SK-N-SH treated with all-trans-retinoic acid at 6 μM for 48 hours (cell line): ENCODE measurements at regions not wholly inside any gene's neighbourhood (a gene's known extent, or its start where the extent isn't known, plus 50 kb on each side); places are given as distances from the start of the nearest gene placed in this dataset.

Experiments
- ATAC-seq: fragments of 200-7000 bp; cut with Tn5 transposase; 3 replicates; pipeline ENCODE4 v1.9.1; 2020; ENCODE audit warnings: mild to moderate bottlenecking, moderate library complexity
- ARNTL ChIP-seq: fragments of 450-650 bp; formaldehyde crosslinking; IDR thresholded peaks from 2 replicates; pipeline ENCODE4 v1.5.0; 2020; ENCODE audit warnings: low read depth, mild to moderate bottlenecking, moderate library complexity, borderline replicate concordance
- BACH2 ChIP-seq: fragments of 250-450 bp; sonication (Bioruptor Pico); IDR thresholded peaks from 2 replicates; pipeline ENCODE4 v1.9.0; 2021; ENCODE audit warnings: mild to moderate bottlenecking, borderline replicate concordance
- CREB5 ChIP-seq: fragments of 250-450 bp; sonication (Bioruptor Pico); IDR thresholded peaks from 2 replicates; pipeline ENCODE4 v1.5.1; 2020; ENCODE audit warnings: low read depth, mild to moderate bottlenecking, moderate library complexity
- CSDC2 ChIP-seq: fragments of 250-450 bp; sonication (Bioruptor Pico); IDR thresholded peaks from 2 replicates; pipeline ENCODE4 v1.5.0; 2020; ENCODE audit warnings: mild to moderate bottlenecking, moderate library complexity
- ESRRG ChIP-seq: fragments of 250-450 bp; sonication (Bioruptor Pico); IDR thresholded peaks from 2 replicates; pipeline ENCODE4 v1.6.1; 2021; ENCODE audit warnings: mild to moderate bottlenecking
- GLIS3 ChIP-seq: fragments of 250-450 bp; sonication (Bioruptor Pico); IDR thresholded peaks from 2 replicates; pipeline ENCODE4 v1.5.0; 2020; ENCODE audit warnings: mild to moderate bottlenecking, moderate library complexity
- ISL1 ChIP-seq: fragments of 250-450 bp; sonication (Bioruptor Pico); IDR thresholded peaks from 2 replicates; pipeline ENCODE4 v2.1.2; 2022; ENCODE audit warnings: mild to moderate bottlenecking, moderate library complexity
- OSR1 ChIP-seq: fragments of 250-450 bp; sonication (Bioruptor Pico); IDR thresholded peaks from 2 replicates; pipeline ENCODE4 v1.8.0; 2022; ENCODE audit warnings: moderate library complexity, mild to moderate bottlenecking, inconsistent platforms
- PATZ1 ChIP-seq: fragments of 250-450 bp; sonication (Bioruptor Pico); IDR thresholded peaks from 2 replicates; pipeline ENCODE4 v1.8.0; 2020; ENCODE audit warnings: mild to moderate bottlenecking, moderate library complexity, borderline replicate concordance
- POU6F1 ChIP-seq: fragments of 250-450 bp; sonication (Bioruptor Pico); IDR thresholded peaks from 2 replicates; pipeline ENCODE4 v1.8.0; 2021; ENCODE audit warnings: low read depth, mild to moderate bottlenecking, moderate library complexity, borderline replicate concordance
- PPARA ChIP-seq: fragments of 250-450 bp; sonication (Bioruptor Pico); IDR thresholded peaks from 2 replicates; pipeline ENCODE4 v1.5.0; 2020; ENCODE audit warnings: mild to moderate bottlenecking, borderline replicate concordance
- RARB ChIP-seq: fragments of 250-450 bp; sonication (Bioruptor Pico); IDR thresholded peaks from 2 replicates; pipeline ENCODE4 v1.8.0; 2021; ENCODE audit warnings: mild to moderate bottlenecking, moderate library complexity
- SNAI2 ChIP-seq: fragments of 250-450 bp; sonication (Bioruptor Pico); IDR thresholded peaks from 2 replicates; pipeline ENCODE4 v1.5.0; 2020; ENCODE audit warnings: mild to moderate bottlenecking, moderate library complexity
- TCF4 ChIP-seq: fragments of 250-450 bp; sonication (Bioruptor Pico); IDR thresholded peaks from 2 replicates; pipeline ENCODE4 v1.8.0; 2021; ENCODE audit warnings: mild to moderate bottlenecking, moderate library complexity, borderline replicate concordance
- TOX ChIP-seq: fragments of 250-450 bp; sonication (Bioruptor Pico); IDR thresholded peaks from 2 replicates; pipeline ENCODE4 v1.8.0; 2021; ENCODE audit warnings: mild to moderate bottlenecking, moderate library complexity, borderline replicate concordance
- TSHZ2 ChIP-seq: fragments of 250-450 bp; sonication (Bioruptor Pico); IDR thresholded peaks from 2 replicates; pipeline ENCODE4 v1.5.0; 2020; ENCODE audit warnings: mild to moderate bottlenecking, moderate library complexity
- ZC3H10 ChIP-seq: fragments of 250-450 bp; sonication (Bioruptor Pico); IDR thresholded peaks from 2 replicates; pipeline ENCODE4 v1.5.1; 2021; ENCODE audit warnings: mild to moderate bottlenecking, moderate library complexity
- ZFP3 ChIP-seq: fragments of 250-450 bp; sonication (Bioruptor Pico); IDR thresholded peaks from 2 replicates; pipeline ENCODE4 v1.5.0; 2020; ENCODE audit warnings: mild to moderate bottlenecking, moderate library complexity
- ZFP30 ChIP-seq: fragments of 450-650 bp; formaldehyde crosslinking; IDR thresholded peaks from 2 replicates; pipeline ENCODE4 v1.5.0; 2022; ENCODE audit warnings: mild to moderate bottlenecking, moderate library complexity
- ZNF70 ChIP-seq: fragments of 450-650 bp; formaldehyde crosslinking; IDR thresholded peaks from 2 replicates; pipeline ENCODE4 v1.5.0; 2020; ENCODE audit warnings: mild to moderate bottlenecking, moderate library complexity
- ZNF8 ChIP-seq: fragments of 450-650 bp; formaldehyde crosslinking; IDR thresholded peaks from 2 replicates; pipeline ENCODE4 v1.5.0; 2020; ENCODE audit warnings: mild to moderate bottlenecking, moderate library complexity

- no peak for TF ChIP-seq POU6F1 (CRISPR knock-in tag)
Observed at GRCh38 chr3:178960918-178961317, 110.7 kb downstream of the ZMAT3 start (continued).

- ATAC-seq: no peak
- TF ChIP-seq SNAI2 (CRISPR knock-in tag) (no peak), TSHZ2 (CRISPR knock-in tag) (no peak), ZNF8 (CRISPR knock-in tag) (no peak), GLIS3 (CRISPR knock-in tag) (no peak), ESRRG (no peak), TCF4 (no peak), ZC3H10 (CRISPR knock-in tag) (no peak), ZFP3 (CRISPR knock-in tag) (no peak), BACH2 (no peak), TOX (CRISPR knock-in tag) (no peak)
Observed at GRCh38 chr3:178960181-178960580, 111.4 kb downstream of the ZMAT3 start.

GRCh38 chr3:178950676-178951075, 120.9 kb downstream of the ZMAT3 start:
- TF ChIP-seq ZFP3 (CRISPR knock-in tag) (no peak), RARB (no peak), ZNF8 (CRISPR knock-in tag) (no peak), PATZ1 (CRISPR knock-in tag) (no peak), GLIS3 (CRISPR knock-in tag) (no peak), TCF4 (no peak), CSDC2 (CRISPR knock-in tag) (no peak)
- ATAC-seq: no peak

GRCh38 chr3:178949896-178950295, 121.7 kb downstream of the ZMAT3 start:
- TF ChIP-seq BACH2 (no peak), ZFP3 (CRISPR knock-in tag) (no peak), SNAI2 (CRISPR knock-in tag) (no peak), ESRRG (no peak), ZNF70 (CRISPR knock-in tag) (no peak), OSR1 (no peak), CREB5 (no peak), ZNF8 (CRISPR knock-in tag) (no peak), ISL1 (CRISPR knock-in tag) (no peak), PPARA (CRISPR knock-in tag) (no peak), TCF4 (no peak), RARB (no peak), ZFP30 (no peak)
- ATAC-seq: no peak

- ATAC-seq: no peak
- no peak for TF ChIP-seq ARNTL
- no peak for TF ChIP-seq CREB5
Observed at GRCh38 chr3:178948546-178948945, 123.1 kb downstream of the ZMAT3 start.
